ENCODE measurements at regions not wholly inside any gene's neighbourhood (a gene's known extent, or its start where the extent isn't known, plus 50 kb on each side); places are given as distances from the start of the nearest gene placed in this dataset.
"Not testable (repeated sequence)": the region's sequence is repeated elsewhere in the genome, so short reads cannot be mapped to it uniquely, and the experiment has no call there.

- no peak for DNase-seq (ENCODE audit: low read depth)
- H3K4me3 ChIP-seq (ENCODE audit: low read depth, low read length) = no peak overlapping the region
Observed at GRCh38 chr5:1985781-1986180, 103.1 kb upstream of the IRX4 start.

- H3K4me3 ChIP-seq (ENCODE audit: low read depth, low read length) = no peak overlapping the region
- no peak for DNase-seq (ENCODE audit: low read depth)
Observed at GRCh38 chr5:1983919-1984695, 101.4 kb upstream of the IRX4 start.

- no peak overlapping the region for H3K4me3 ChIP-seq (ENCODE audit: low read depth, low read length)
- DNase-seq (ENCODE audit: low read depth) = no peak
Observed at GRCh38 chr5:1983401-1983800, 100.7 kb upstream of the IRX4 start.

- H3K4me3 ChIP-seq (ENCODE audit: low read depth, low read length); DNase-seq (ENCODE audit: low read depth): not testable (repeated sequence)
Observed at GRCh38 chr5:1982561-1982960, 99.8 kb upstream of the IRX4 start.

GRCh38 chr5:1975898-1976765 lies 93.4 kb upstream of the IRX4 start:
- DNase-seq (ENCODE audit: low read depth) = no peak
- no peak overlapping the region for H3K4me3 ChIP-seq (ENCODE audit: low read depth, low read length)

- no peak for DNase-seq (ENCODE audit: low read depth)
- H3K4me3 ChIP-seq (ENCODE audit: low read depth, low read length) = no peak overlapping the region
Observed at GRCh38 chr5:1975406-1975715, 92.6 kb upstream of the IRX4 start.

GRCh38 chr5:1974501-1975405 lies 92.0 kb upstream of the IRX4 start:
- no peak for DNase-seq (ENCODE audit: low read depth)
- H3K4me3 ChIP-seq (ENCODE audit: low read depth, low read length) = no peak overlapping the region

GRCh38 chr5:1974081-1974480 lies 91.4 kb upstream of the IRX4 start:
- H3K4me3 ChIP-seq (ENCODE audit: low read depth, low read length) = no peak overlapping the region

GRCh38 chr5:1973391-1974013 lies 90.8 kb upstream of the IRX4 start:
- no peak for DNase-seq (ENCODE audit: low read depth)
- no peak overlapping the region for H3K4me3 ChIP-seq (ENCODE audit: low read depth, low read length)

More at GRCh38 chr5:1974081-1974480, 91.4 kb upstream of the IRX4 start:
- DNase-seq (ENCODE audit: low read depth) = no peak

- DNase-seq (ENCODE audit: low read depth) = no peak
- H3K4me3 ChIP-seq (ENCODE audit: low read depth, low read length) = no peak overlapping the region
Observed at GRCh38 chr5:1971944-1972343, 89.2 kb upstream of the IRX4 start.

GRCh38 chr5:1967736-1968135 lies 85.0 kb upstream of the IRX4 start:
- no peak overlapping the region for H3K4me3 ChIP-seq (ENCODE audit: low read depth, low read length)
- DNase-seq (ENCODE audit: low read depth) = no peak

GRCh38 chr5:1966461-1966860 lies 83.7 kb upstream of the IRX4 start:
- H3K4me3 ChIP-seq (ENCODE audit: low read depth, low read length) = no peak overlapping the region
- no peak for DNase-seq (ENCODE audit: low read depth)

GRCh38 chr5:1965925-1966324 lies 83.2 kb upstream of the IRX4 start:
- H3K4me3 ChIP-seq (ENCODE audit: low read depth, low read length) = no peak overlapping the region
- DNase-seq (ENCODE audit: low read depth) = no peak

- no peak for DNase-seq (ENCODE audit: low read depth)
- H3K4me3 ChIP-seq (ENCODE audit: low read depth, low read length) = no peak overlapping the region
Observed at GRCh38 chr5:1963941-1964451, 81.3 kb upstream of the IRX4 start.

GRCh38 chr5:1963358-1963757 lies 80.6 kb upstream of the IRX4 start:
- no peak for DNase-seq (ENCODE audit: low read depth)
- H3K4me3 ChIP-seq (ENCODE audit: low read depth, low read length) = no peak overlapping the region

- DNase-seq (ENCODE audit: low read depth) = no peak
- no peak overlapping the region for H3K4me3 ChIP-seq (ENCODE audit: low read depth, low read length)
Observed at GRCh38 chr5:1962619-1963355, 80.1 kb upstream of the IRX4 start.

- H3K4me3 ChIP-seq (ENCODE audit: low read depth, low read length) = no peak overlapping the region
- DNase-seq (ENCODE audit: low read depth) = no peak
Observed at GRCh38 chr5:1961952-1962595, 79.3 kb upstream of the IRX4 start.

GRCh38 chr5:1961304-1961946 lies 78.7 kb upstream of the IRX4 start:
- H3K4me3 ChIP-seq (ENCODE audit: low read depth, low read length) = no peak overlapping the region
- no peak for DNase-seq (ENCODE audit: low read depth)

All from skeletal muscle cell (primary cell).